Dermis blood vessel endothelial cell (primary cell): ENCODE measurements at regions not wholly inside any gene's neighbourhood (a gene's known extent, or its start where the extent isn't known, plus 50 kb on each side); places are given as distances from the start of the nearest gene placed in this dataset.
"Not testable (repeated sequence)": the region's sequence is repeated elsewhere in the genome, so short reads cannot be mapped to it uniquely, and the experiment has no call there.

Experiments
- DNase-seq: peaks from one replicate; pipeline ENCODE4 v3.0.0; 2010

DNA sequence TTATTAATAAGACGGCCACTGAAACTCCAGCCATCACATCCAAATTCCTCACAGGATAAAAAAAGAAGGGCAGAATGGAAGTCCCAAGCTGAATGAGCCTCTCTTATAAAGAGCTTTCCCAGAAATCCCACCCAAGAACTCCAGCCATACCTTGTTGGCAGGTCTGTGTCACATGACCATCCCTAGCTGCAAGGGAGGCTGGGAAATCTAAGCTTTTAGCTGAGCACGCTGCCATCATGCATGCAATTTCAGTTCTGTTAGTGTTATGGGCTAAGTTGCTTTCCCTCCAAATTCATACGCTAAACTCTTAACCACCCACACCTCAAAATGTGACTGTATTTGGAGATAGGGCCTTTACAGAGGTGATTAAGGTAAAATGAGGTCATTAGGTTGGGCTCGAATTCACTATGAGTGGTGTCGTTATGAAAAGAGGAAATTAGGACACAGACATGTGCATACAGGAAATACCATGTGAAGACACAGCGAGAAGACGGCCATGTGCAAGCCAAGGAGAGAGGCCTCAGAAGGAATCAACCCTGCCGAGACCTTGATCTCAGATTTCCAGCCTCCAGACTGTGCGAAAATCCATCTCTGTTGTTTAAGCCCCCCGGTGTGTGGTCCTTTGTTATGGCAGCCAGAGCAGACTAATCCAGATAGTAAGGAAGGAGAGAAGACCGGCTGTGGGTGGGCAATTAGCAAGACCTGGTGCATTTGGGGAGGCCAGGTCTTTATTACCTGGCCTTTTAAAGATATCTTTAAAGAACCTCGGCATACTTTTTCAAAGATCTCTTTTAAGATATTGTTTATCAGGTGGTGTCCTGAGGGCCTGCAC is 317.6 kb downstream of the BCOR start:
- no peak for DNase-seq

DNA sequence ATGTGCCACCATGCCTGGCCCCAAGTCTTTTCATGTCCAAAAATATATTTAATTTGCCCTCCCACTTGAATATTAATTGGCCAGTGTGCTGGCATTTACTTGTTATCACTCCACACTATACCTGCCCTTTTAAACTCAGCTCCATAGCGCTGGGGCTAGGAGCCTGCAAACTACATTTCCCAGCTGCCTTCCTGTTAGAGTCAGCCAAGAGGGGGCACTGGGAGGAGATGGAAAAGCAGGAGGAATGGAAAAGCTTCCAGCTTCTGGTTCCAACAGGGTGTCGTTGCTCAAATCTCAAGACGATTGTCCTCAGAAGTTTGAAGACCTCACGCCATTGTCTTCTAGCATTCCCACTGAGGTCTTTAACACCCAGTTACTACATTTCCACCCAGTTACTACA is 315.5 kb downstream of the BCOR start:
- no peak for DNase-seq

DNA sequence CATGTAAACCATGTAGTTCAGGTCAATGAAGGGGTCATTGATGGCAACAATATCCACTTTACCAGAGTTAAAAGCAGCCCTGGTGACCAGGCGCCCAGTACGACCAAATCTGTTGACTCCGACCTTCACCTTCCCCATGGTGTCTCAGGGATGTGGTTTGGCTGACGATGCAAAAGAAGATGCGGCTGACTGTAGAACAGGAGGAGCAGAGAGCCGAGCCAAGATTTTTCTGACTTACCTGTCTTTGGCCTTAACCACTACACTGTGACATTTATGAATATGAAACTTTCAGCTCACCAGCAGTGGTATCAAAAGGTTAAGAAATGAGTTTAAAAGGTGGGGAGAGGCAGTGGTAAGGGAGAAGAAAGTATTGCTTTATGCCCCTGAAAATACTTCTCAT is 309.8 kb downstream of the BCOR start:
- no peak for DNase-seq

DNA sequence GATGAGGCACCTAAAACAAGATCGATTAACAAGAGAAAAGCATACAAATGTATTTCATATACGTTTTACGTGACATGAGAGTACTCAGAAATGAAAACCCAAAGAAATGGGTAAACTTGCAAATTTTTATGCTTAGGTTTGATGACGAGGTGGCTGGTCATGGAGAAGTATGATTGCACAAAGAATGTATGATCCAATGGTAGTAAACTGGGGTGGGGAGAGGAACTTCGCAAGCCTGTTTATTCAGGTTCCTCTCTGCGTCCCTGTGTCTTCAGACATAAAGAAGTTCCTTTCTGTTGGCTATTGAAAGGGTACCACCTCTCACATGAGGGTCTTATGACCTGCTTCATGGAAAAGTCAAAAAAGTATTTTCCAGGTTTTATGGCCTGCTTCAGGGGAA is 309.2 kb downstream of the BCOR start:
- DNase-seq = no peak

DNA sequence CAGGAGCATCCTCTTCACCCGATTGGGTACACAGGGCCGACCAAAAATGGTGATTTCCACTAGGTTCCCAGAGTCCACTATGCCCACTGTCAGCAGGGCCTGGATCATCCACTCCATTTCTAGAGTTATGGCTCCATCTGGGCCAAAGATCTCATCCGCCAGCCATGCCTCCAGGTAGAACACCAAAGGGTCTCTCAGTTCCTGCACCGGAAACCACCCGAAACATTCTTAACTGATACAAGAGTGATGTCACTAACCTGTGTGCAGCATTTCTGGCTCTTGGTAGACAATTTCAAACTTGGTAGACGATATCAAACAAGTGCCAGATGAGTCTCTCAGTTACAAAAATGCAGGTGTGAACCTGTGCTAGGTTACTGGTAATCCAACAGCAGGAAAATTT is 306.1 kb downstream of the BCOR start:
- DNase-seq = no peak

DNA sequence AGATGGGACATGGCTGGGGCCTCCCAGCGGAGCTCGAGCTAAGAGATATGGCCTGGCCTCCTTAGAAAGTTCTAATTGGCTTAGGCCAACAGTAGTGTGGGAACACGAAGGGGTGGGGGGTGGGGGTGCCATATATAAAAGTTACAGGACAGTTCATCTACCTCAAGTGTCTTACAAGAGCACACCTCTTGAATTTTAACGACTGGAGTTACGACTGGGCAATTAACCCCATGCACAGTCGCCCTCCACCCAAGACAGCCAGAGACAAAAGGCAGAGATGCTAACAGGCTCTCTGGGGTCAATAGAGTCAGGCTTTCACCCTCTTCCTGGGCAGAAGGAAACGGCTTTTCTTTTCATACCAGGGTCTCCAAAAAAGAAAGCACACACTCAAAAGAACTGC is 302.2 kb downstream of the BCOR start:
- DNase-seq = no peak

DNA sequence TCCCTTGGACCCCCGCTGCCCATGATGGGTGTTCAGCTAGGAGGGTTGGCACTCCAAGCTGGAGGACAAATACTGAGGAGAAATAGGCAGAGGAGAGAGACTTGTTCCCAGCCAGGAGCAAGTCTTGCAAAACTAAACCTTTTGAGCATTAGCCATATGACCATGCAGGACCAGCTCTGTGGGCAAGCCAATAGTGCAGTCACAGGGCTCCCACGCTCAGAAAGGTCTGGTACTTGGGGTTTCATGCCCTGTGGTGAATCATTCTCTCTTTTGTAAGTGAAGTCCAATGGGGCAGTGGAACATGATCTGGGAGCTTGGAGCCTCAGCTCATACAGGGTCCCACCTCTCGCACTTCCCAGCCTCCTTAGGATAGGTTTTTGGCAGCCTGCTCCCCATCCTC is 300.9 kb downstream of the BCOR start:
- no peak for DNase-seq

DNA sequence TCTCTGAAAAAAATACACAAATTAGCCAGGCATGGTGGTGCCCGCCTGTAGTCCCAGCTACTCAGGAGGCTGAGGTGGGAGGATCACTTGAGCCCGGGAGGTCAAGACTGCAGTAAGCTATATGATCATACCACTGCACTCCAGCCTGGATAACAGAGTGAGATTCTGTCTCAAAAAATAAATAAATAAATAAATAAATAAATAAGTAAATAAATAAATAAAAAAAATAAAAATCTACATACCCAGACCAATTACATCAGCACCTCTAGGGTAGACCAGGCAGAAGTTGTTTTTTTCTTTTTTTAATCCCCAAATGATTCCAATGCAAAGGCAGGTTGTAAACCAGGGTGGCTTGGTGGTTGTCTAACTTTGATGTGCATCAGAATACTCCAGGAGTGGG is 299.3 kb downstream of the BCOR start:
- not testable (repeated sequence) for DNase-seq

DNA sequence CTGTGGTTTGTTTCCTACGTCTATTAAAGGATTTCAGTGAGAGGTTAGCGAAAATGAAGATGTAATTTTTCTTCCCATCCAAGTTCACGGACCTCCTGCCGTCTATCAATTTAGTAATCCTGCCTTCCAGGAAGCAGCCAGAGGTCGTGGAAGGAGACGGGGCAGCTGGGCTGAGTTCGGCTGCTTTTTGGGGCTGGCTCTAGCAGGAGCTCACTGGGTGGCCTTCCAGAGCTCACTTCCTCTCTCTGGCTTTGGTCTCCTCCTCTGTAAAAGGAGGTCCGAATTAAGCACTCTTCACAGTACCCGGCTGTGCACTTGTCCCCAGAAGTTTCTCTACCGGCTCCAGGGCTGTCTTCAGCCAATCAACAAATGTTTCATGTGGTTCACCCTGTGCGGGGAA is 295.4 kb downstream of the BCOR start:
- DNase-seq = no peak

DNA sequence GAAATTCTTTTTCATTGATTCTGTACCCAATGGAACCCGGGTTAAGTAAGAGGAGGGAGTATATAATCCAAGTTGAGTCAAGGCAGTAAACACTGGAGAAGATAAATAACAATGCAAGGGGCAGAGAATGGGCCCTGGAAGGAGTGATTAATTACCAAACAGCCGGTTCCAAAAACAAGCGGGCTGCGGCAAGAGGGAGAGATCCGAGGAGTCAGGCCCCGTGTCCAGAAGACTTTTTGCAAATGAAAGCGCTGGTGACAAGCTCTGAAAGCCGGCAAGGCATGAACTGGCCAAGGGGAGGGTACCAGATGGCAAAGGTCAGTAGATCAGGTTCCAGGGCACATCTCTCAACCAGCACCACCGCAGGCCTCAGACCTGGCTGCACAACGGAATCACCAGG is 294.9 kb downstream of the BCOR start:
- no peak for DNase-seq

DNA sequence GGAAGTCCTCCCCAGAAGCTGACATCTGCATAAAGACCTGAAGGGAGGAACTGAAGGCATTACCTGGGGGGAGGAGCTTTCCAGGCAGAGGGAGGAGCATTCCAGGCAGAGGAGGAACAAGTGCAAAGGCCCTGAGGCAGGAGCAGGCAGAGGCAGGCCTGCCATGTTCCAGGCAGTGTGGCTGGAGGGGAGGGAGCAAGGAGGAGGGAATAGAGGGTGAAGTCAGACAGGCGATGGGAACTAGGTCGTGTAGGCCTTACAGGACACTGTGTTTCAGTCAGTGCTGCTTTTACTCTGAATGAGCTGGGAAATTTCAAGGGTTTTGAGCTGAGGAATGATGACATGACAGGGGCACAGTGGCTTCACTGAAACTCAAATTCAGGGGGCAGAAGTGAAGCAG is 292.7 kb downstream of the BCOR start:
- no peak for DNase-seq

DNA sequence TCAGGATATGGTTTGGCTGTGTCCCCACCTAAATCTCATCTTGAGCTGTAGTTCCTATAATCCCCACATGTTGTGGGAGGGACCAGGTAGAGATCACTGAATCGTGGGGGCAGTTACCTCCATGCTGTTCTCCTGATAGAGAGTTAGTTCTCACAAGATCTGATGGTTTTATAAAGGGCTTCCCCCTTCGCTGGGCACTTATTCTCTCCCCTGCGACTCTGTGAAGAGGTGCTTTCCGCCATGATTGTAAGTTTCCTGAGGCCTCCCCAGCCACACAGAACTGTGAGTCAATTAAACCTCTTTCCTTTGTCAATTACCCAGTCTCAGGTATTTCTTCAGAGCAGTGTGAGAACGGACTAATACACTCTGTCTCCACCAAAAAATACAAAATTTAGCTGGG is 291.9 kb downstream of the BCOR start:
- DNase-seq = no peak

DNA sequence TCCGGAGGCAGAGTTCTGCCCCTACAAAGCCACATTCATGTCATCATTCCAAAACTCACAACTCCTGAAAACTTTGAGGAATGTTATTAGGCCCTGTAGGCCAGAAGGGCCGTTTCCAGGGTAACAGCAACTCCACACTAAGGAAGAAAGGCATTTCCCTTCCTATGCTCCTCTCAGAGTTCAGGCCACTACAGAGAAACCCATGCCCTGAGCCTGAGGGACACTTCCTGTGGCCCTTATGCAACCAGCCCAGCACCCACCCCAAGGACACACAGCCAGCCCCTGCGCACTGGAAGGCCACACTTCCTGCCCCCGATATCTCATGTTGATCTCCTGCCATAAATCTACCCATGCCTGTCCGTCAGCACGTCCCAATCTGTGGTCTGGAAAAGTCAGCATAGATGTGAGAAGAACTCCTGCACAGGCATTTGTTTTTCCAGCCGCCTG is 289.3 kb downstream of the BCOR start:
- DNase-seq = peak; percentile 58

DNA sequence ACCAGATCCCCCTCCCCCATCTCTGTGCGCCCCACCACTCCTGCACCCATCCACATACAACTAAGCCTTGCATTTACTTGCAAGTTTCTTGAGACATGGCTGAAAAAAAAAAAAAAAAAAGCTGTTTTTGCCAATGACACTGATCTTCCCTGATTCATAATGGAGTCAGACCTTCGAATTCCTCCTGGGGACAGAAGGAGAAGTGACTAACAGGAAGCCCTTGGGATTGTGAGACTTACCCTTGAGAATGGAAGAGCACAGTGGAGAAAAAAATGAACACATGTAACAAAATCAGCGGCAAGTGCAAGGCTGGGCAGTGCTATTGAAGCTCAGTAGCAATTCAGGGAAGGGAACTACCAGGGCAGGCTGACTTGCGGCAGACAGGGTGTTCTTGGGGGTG is 288.4 kb downstream of the BCOR start:
- DNase-seq = peak; percentile 56

DNA sequence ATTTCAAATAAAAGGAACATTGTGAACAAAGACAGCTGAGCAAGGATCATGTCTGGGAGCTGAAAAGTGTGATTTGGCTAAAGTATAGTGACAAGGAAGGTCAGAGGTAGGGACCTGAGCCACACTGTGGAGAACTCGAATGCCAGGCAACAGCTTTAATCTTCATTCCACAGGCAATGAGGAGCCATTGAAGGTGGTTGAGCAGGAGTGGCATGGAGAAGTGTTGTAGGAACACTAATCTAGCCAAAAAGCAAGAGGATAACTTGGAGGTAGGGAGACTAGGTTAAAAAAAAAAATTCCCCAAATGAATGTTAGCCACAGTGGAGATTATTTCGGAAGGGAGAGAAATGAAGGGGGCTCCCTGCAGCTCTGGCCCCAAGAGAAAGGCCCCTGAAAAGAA is 286.9 kb downstream of the BCOR start:
- DNase-seq = no peak

DNA sequence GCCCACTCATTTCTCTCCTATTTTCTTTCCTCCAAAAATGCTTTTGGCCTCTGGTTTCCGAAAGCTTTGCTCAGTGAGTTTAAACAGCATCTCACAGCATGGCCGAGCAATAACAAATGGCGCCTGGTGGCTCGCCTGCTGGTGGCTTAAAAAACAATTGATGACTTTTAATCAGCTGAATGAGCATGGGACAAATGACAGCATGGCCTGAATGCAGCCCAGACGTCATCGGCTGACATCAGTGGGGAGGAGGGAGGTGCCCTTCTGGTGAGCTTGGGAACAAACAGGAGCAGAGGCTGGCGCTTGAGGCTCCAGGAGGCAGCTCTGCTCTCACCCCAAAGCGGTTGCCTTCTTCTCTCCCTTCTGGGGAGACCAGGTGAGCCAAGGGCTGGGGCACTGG is 286.4 kb downstream of the BCOR start:
- DNase-seq = no peak

DNA sequence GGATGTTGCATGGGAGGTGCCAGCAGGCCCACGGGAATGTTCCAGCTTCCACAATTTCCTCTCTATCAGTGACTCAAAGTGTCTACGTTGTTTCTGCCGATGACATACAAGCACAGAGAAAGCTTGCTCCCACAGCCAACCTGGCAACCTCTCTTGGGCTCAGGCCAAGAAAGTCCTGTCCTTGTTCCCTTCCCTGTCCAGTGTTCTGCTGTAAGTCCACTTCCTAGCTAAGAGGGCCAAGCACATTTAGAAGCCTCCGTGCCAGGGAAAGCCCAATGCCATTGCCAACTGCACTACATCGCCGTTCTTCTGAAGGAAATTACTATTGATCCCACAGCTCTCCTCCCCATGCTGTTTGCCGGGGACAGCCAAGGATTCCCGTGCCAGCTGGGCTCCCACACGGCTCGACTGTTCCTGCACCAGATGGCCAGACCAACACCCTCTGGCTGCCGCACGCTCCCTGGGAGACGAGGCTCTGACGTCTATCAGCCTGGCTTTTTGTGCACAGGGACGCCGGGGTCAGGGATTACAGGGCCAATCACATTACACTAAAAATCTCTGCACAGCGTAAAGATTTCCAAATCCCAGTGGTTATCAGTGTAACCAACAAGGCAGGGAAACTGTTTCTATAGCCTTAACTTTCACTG is 284.0 kb downstream of the BCOR start:
- DNase-seq = peak; percentile 61

DNA sequence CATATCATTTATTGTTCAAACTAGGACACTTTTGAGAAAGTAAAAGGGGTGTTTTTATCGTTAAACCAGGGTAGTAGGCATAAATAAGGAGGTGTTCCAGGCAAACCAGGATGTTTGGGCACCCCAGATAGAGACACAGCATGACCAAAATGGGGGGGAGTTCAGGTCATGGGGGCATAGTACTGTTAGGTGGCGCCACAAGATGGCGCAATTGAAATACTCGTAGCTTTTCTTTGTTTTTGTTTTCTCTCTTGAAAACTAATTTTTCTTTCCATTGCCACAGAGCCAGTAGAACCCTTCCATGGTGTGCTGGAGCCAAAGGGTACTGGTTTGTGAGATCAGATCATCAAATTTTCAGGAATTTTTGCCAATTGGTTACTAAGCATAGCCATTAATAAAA is 283.4 kb downstream of the BCOR start:
- DNase-seq = peak; percentile 58

DNA sequence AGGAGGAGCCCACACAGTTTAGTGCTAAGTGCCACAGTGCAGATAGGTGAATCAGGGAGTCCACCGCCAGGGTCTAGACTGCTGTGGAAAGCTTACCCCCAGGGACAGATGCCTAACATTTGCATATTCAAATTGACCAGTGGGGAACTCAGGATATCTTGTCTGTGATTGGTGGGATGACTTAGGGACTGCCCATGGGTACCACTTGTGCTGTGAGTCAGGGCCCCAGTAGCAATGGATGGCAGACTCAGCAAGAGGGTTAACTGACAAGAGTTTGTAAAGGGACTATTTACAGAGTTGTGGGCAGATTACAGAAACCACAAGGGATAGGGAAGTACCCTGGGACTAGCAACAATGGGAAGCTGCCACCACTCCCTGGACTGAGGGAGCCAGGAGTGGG is 282.1 kb downstream of the BCOR start:
- no peak for DNase-seq

DNA sequence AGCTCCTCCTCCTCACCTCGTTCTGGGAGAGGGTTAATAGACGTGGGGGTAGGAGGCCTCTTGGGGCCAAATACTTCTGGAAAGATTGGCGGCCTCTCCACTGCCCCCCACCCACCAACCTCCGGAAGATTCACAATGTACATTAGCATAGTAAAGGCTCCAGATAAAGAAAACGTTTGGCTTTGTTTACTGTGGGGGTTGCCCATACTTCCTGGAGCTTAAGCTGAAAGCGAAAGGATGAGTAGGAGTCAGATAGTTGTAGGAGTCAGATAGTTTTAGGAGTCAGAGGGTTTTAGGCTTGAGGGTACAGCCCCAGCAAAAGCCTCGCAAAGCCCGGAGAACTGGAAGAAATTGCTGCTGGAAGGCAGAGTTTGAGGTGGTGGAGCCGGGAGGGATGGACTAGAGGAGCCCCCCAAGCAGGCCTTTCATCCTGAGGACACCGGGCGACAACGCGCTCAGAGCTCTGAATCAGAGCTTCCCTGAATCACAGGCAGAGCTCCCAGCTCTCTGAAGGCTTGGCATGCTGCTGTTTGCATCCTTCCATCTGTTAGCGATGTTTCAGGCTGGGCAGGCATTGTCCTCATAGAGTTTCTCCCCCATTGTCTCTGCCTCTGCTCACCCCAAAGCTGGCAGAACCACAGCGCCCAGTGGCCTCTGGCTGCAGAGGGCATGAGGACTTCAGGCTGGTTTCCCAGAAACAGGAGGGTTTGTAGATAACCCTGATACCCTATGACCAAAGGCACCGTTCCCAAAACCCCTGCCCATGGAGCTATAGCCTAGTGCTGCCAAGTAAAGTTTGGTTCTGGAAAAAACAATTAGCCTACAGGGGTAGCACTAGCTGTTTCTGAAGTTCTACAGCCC is 280.7 kb downstream of the BCOR start:
- DNase-seq = no peak

DNA sequence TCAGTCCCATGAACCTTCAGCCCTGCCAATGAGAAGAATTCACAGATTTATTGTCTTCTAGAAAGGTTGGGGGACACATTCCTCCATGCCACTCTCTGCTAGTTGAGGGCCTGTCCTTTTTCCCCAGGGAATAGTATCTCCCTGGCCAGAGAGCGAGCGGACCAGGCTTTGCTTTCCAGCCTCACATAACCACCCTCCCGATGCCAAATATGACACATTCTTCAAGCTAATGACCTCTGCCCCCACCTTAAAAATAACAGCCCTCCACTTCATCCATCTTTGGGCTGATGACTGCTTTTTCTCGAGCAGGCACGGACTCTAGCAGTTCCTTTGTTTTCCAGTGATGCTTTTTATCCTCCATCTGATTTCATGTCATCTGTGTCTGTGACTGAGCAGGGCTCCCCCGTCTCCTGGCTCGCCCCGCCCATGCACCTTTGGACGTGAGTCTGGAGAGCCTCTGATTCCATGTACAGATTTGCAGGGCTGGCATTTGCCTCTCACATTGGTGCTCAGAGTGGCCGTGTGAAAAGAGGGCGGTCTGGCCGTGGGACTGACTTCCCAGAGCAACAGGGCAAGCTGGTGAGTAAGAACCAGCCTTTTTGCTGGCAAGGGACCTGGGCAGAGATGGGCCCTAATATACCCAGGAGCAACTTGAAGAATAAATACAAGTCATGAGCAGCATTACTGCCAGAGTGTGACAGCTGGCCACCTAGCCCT is 279.8 kb downstream of the BCOR start:
- DNase-seq = no peak

DNA sequence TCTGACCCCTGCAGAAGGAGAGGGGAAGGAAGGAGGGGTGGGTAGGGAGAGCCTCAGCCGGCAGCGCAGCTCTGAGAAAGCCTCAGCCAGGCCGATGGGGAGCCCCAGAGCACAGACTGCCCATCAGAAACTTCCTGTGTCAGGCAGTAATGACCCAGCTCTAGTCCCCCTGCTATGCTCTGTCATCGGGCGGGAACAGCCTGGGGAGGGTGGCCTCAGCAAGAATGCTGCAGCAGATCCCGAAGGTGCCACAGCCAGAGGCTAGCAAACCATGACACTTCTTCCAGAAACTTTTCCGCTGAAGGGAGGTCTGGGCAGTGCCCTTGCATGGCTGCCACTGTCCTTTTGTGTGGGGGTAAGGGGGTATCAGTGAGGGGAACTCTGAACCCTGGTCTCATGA is 279.0 kb downstream of the BCOR start:
- no peak for DNase-seq
